HepG2 (cell line): ENCODE measurements at regions not wholly inside any gene's neighbourhood (a gene's known extent, or its start where the extent isn't known, plus 50 kb on each side); places are given as distances from the start of the nearest gene placed in this dataset.
A peak's percentile ranks its signal among the peaks of the same experiment; 100 is the strongest.

ENCODE experiments used
- AGO2 ChIP-seq: fragments of 200-400 bp; formaldehyde crosslinking; optimal IDR thresholded peaks from 2 replicates; pipeline ENCODE3; 2017; ENCODE audit warnings: mild to moderate bottlenecking, low read depth, low read length, moderate library complexity
- ATRX ChIP-seq: sonication (generic); formaldehyde crosslinking; IDR thresholded peaks from 2 replicates; pipeline ENCODE4 v1.4.0; 2020; ENCODE audit warnings: missing genetic modification reagents, borderline replicate concordance
- BHLHE40 ChIP-seq: IDR thresholded peaks from 2 replicates; pipeline ENCODE4 v1.6.1; 2011; ENCODE audit warnings: low read length, improper control_type of control experiment
- CCDC6 ChIP-seq: sonication (generic); formaldehyde crosslinking; IDR thresholded peaks from 2 replicates; pipeline ENCODE4 v1.8.1; 2022; ENCODE audit warnings: mild to moderate bottlenecking, missing genetic modification reagents, moderate library complexity
- DPF2 ChIP-seq: sonication (generic); formaldehyde crosslinking; IDR thresholded peaks from 2 replicates; pipeline ENCODE4 v1.4.0; 2020; ENCODE audit warnings: mild to moderate bottlenecking, low read depth, missing genetic modification reagents, borderline replicate concordance
- GFI1 ChIP-seq: sonication (generic); formaldehyde crosslinking; IDR thresholded peaks from 2 replicates; pipeline ENCODE4 v1.5.0; 2020; ENCODE audit warnings: missing genetic modification reagents, mild to moderate bottlenecking, borderline replicate concordance
- HDAC6 ChIP-seq: fragments of 200-600 bp; sonication (generic); IDR thresholded peaks from 2 replicates; pipeline ENCODE4 v1.7.0; 2017; ENCODE audit warnings: mild to moderate bottlenecking, antibody characterized with exemption, low read length, low read depth
- KDM3A ChIP-seq: IDR thresholded peaks from 2 replicates; pipeline ENCODE4 v1.6.1; 2018; ENCODE audit warnings: low read depth, missing compliant biosample characterization
- MAFG ChIP-seq: sonication (generic); formaldehyde crosslinking; IDR thresholded peaks from 2 replicates; pipeline ENCODE4 v1.5.1; 2020; ENCODE audit warnings: mild to moderate bottlenecking, missing genetic modification reagents
- NR3C1 ChIP-seq: sonication (generic); formaldehyde crosslinking; IDR thresholded peaks from 2 replicates; pipeline ENCODE4 v1.4.0; 2020; ENCODE audit warnings: missing genetic modification reagents
- POLR2G ChIP-seq: fragments of 200-400 bp; formaldehyde crosslinking; IDR thresholded peaks from 2 replicates; pipeline ENCODE4 v1.6.1; 2018; ENCODE audit warnings: mild to moderate bottlenecking, low read depth, low read length, moderate library complexity
- RXRB ChIP-seq: IDR thresholded peaks from 2 replicates; pipeline ENCODE4 v1.6.1; 2016; ENCODE audit warnings: borderline replicate concordance, missing genetic modification reagents, missing compliant biosample characterization
- SMAD1 ChIP-seq: sonication (generic); formaldehyde crosslinking; IDR thresholded peaks from 2 replicates; pipeline ENCODE4 v1.4.0; 2020; ENCODE audit warnings: missing genetic modification reagents, low read depth, mild to moderate bottlenecking, borderline replicate concordance
- SMAD9 ChIP-seq: sonication (generic); formaldehyde crosslinking; IDR thresholded peaks from 2 replicates; pipeline ENCODE4 v1.5.1; 2020; ENCODE audit warnings: mild to moderate bottlenecking, missing genetic modification reagents
- SMYD3 ChIP-seq: sonication (generic); formaldehyde crosslinking; IDR thresholded peaks from 2 replicates; pipeline ENCODE4 v1.8.1; 2023; ENCODE audit warnings: mild to moderate bottlenecking, missing genetic modification reagents
- SP2 ChIP-seq: sonication (generic); formaldehyde crosslinking; IDR thresholded peaks from 2 replicates; pipeline ENCODE4 v1.5.1; 2020; ENCODE audit warnings: mild to moderate bottlenecking, missing genetic modification reagents
- SPEN ChIP-seq: sonication (generic); formaldehyde crosslinking; IDR thresholded peaks from 2 replicates; pipeline ENCODE4 v1.5.1; 2020; ENCODE audit warnings: low read depth, mild to moderate bottlenecking, missing genetic modification reagents
- SRSF1 ChIP-seq: fragments of 200-400 bp; formaldehyde crosslinking; optimal IDR thresholded peaks from 2 replicates; pipeline ENCODE3; 2017; ENCODE audit warnings: mild to moderate bottlenecking, low read depth, low read length, moderate library complexity
- ZNF251 ChIP-seq: sonication (generic); formaldehyde crosslinking; IDR thresholded peaks from 2 replicates; pipeline ENCODE4 v1.9.0; 2021; ENCODE audit warnings: mild to moderate bottlenecking, missing genetic modification reagents
- ZNF3 ChIP-seq: IDR thresholded peaks from 2 replicates; pipeline ENCODE4 v1.7.0; 2017; ENCODE audit warnings: inconsistent platforms
- ZNF333 ChIP-seq: sonication (generic); formaldehyde crosslinking; IDR thresholded peaks from 2 replicates; pipeline ENCODE4 v1.4.0; 2020; ENCODE audit warnings: mild to moderate bottlenecking, missing genetic modification reagents, borderline replicate concordance
- ZNF382 ChIP-seq: sonication (generic); formaldehyde crosslinking; IDR thresholded peaks from 2 replicates; pipeline ENCODE4 v1.5.0; 2020; ENCODE audit warnings: missing genetic modification reagents, mild to moderate bottlenecking, borderline replicate concordance
- ZNF44 ChIP-seq: sonication (generic); formaldehyde crosslinking; IDR thresholded peaks from 2 replicates; pipeline ENCODE4 v1.5.1; 2020; ENCODE audit warnings: mild to moderate bottlenecking, missing genetic modification reagents
- ZNF644 ChIP-seq: IDR thresholded peaks from 2 replicates; pipeline ENCODE4 v1.6.1; 2016; ENCODE audit warnings: low read depth
- ZNF7 ChIP-seq: IDR thresholded peaks from 2 replicates; pipeline ENCODE4 v1.6.1; 2016; ENCODE audit warnings: missing biosample characterization, missing genetic modification reagents
- TF ChIP-seq, protein P1 (sequence below): sonication (generic); formaldehyde crosslinking; IDR thresholded peaks from 2 replicates; pipeline ENCODE4 v1.8.0; 2022; ENCODE audit warnings: mild to moderate bottlenecking, missing genetic modification reagents, moderate library complexity
- TF ChIP-seq, protein P2 (sequence below): sonication (generic); formaldehyde crosslinking; IDR thresholded peaks from 2 replicates; pipeline ENCODE4 v1.4.0; 2020; ENCODE audit warnings: mild to moderate bottlenecking, missing genetic modification reagents
- TF ChIP-seq, protein P3 (sequence below): IDR thresholded peaks from 2 replicates; pipeline ENCODE4 v1.6.1; 2012; ENCODE audit warnings: inconsistent platforms
- TF ChIP-seq, protein P4 (sequence below): sonication (generic); formaldehyde crosslinking; IDR thresholded peaks from 2 replicates; pipeline ENCODE4 v1.8.1; 2023; ENCODE audit warnings: mild to moderate bottlenecking, missing genetic modification reagents

DNA sequence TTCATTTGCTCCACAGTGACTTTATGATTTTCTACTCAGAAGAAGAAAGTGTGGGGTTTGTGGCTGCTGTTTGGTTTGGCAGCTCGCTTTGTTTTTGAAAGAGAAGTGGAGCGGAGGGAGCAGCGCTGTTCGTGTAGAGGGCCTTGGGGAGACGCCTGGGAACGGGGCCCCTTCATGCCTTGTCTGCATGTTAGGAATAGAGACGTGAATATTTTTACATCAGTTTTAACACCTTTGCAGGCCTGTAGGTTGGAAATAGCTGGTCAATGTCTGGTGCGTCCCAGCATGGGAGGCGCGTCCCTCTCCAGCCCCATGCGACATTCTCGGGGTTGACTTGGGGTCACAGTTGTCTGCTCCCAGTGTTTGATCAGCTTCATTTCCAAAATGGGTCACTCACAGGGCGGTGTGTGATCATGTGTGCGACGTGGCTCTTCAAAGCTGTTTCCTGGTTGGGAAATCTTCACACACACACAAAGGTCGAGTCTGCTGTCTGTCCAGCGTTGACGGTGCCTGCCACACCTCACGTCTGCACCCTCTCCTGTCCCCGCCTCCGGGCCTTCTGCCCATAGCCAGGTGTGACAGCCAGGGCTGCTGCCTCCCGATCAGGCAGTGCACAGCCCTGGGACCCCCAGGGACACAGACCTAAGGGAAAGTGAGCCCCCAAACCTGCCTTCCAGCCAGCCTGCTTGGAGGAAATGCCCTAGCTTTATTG, 149.2 kb downstream of the PSMG1 start (continued):
- TF ChIP-seq ZNF382 (no peak), KDM3A (peak; percentile 73), BHLHE40 (peak; percentile 88), DPF2 (CRISPR knock-in tag) (peak; percentile 97), SP2 (CRISPR knock-in tag) (peak; percentile 54), RXRB (CRISPR knock-in tag) (peak; percentile 99), SMAD1 (peak; percentile 58; the same call in 1 of the 2 replicates), ZNF3 (CRISPR knock-in tag) (no peak), ZNF251 (CRISPR knock-in tag) (no peak), POLR2G (peak; percentile 70; the same call in 1 of the 2 replicates), MAFG (no peak), SPEN (CRISPR knock-in tag) (peak; percentile 94), ZNF44 (CRISPR knock-in tag) (no peak), GFI1 (CRISPR knock-in tag) (peak; percentile 86), SRSF1 (no peak), CCDC6 (CRISPR knock-in tag) (0 out of 2 replicates have a peak, but pooled peaks have one; percentile 60), AGO2 (no peak), ZNF7 (CRISPR knock-in tag) (no peak), ZNF644 (CRISPR knock-in tag) (peak; percentile 83), NR3C1 (no peak), SMAD9 (no peak; the same call in 1 of the 2 replicates), ATRX (no peak), ZNF333 (0 out of 2 replicates have a peak, but pooled peaks have one; percentile 15), HDAC6 (no peak), SMYD3 (peak; percentile 77)
- TF ChIP-seq, protein P1, sequence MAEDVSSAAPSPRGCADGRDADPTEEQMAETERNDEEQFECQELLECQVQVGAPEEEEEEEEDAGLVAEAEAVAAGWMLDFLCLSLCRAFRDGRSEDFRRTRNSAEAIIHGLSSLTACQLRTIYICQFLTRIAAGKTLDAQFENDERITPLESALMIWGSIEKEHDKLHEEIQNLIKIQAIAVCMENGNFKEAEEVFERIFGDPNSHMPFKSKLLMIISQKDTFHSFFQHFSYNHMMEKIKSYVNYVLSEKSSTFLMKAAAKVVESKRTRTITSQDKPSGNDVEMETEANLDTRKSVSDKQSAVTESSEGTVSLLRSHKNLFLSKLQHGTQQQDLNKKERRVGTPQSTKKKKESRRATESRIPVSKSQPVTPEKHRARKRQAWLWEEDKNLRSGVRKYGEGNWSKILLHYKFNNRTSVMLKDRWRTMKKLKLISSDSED (CRISPR knock-in tag): no peak
- TF ChIP-seq, protein P2, sequence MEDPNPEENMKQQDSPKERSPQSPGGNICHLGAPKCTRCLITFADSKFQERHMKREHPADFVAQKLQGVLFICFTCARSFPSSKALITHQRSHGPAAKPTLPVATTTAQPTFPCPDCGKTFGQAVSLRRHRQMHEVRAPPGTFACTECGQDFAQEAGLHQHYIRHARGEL (CRISPR knock-in tag): no peak
- TF ChIP-seq, protein P3, sequence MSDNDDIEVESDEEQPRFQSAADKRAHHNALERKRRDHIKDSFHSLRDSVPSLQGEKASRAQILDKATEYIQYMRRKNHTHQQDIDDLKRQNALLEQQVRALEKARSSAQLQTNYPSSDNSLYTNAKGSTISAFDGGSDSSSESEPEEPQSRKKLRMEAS: peak; percentile 92
- TF ChIP-seq, protein P4, sequence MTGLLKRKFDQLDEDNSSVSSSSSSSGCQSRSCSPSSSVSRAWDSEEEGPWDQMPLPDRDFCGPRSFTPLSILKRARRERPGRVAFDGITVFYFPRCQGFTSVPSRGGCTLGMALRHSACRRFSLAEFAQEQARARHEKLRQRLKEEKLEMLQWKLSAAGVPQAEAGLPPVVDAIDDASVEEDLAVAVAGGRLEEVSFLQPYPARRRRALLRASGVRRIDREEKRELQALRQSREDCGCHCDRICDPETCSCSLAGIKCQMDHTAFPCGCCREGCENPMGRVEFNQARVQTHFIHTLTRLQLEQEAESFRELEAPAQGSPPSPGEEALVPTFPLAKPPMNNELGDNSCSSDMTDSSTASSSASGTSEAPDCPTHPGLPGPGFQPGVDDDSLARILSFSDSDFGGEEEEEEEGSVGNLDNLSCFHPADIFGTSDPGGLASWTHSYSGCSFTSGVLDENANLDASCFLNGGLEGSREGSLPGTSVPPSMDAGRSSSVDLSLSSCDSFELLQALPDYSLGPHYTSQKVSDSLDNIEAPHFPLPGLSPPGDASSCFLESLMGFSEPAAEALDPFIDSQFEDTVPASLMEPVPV (CRISPR knock-in tag): peak; percentile 90
